NCI-H2029 (cell line): ENCODE measurements at regions not wholly inside any gene's neighbourhood (a gene's known extent, or its start where the extent isn't known, plus 50 kb on each side); places are given as distances from the start of the nearest gene placed in this dataset.
A peak's percentile ranks its signal among the peaks of the same experiment; 100 is the strongest.

Experiments used
- DNase-seq: peaks from one replicate; lab custom pipeline; 2025; lab: John Stamatoyannopoulos, UW

DNA sequence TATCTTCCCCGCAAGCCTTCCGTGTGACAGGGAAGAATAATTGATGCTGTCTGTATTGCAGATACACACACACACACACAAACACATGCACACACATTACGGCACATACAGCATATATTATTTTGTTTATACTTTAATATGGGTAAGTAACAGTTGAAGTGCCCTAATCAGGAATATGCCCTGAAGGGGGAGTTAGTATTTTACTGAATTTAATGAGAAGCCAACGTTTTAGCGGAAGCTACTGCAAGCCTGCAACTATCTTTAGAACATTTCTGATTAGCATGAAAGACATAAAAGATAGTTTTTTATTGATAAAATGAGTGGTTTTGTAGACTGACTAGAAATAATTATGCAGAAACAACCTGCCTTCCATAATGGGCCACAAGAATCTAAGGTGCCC, 296.6 kb upstream of the SLCO3A1 start:
- DNase-seq: no peak

DNA sequence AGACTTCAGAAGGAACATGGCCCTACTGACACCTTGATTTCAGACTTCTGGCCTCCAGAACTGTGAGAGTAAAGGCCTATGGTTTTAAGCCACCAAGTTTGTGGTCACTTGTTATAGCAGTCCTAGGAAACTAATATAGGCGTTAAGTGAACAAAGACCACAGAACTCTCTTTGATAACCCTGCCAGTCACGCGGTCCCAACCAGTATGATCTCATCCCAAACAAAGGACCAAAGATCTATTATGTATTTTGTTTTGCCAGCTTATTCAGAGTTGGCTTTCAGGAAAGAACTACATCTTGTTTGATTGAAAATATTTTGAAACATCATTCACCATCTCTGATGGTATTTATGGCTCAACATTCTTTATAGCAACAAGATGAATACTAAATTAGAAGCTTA, 294.4 kb upstream of the SLCO3A1 start:
- no peak for DNase-seq

GRCh38 chr15:91561371-91562100, 292.0 kb upstream of the SLCO3A1 start:
- DNase-seq: no peak

DNA sequence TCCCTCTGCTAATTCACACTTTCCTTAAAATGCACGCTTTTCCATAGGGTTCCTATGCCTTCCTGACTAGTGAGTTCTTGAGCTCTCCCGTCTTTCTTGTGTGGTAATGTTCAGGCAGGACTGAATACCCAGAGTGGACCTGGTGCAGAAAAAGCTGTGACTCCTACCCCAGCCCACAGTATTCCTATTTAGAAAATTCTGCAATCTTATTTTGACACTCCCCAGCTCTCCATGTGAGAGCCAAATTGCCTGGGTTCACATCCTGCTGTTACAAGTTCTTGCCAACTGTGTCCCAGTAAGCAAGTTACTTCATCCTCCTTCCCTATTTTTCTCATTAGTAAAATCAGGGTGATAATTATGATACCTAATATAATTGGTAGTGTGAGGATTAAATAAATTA, 290.8 kb upstream of the SLCO3A1 start:
- no peak for DNase-seq

DNA sequence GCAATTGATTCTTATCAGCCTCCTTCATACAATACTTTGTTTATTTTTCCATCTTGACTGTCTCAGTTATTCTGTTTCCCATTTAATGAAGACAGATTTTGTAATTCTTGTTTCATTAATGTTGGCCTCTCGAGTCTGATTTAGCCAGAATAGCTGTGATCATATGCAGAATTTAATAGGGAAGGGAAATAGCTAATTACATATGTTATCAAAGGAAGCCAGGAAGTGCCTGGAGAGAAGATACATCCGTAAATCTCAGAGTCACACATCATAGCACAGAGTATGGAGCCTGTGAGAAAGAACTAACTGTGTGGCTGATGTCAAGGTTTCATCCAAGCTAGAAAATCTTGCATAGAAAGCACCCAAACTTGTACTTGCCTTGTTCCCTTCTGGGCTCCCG, 288.9 kb upstream of the SLCO3A1 start:
- no peak for DNase-seq

DNA sequence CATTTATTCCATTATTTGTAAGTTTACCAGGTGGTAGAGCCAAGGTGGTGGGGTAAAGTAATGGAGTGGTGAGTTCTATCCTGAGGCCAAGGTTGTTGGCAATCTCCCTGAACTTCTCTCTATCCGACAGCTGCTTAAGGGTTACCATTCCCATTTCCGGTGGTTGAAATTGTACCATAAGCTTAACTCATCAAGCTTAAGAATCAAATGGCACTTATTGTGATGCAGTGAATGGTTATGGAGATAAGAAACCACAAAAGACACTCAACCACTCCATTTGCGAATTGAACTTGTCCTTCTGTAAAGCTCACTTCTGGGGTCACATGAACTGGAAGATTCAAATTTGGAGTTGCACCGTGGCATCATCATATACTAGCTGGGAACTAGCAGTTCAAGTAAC, 287.4 kb upstream of the SLCO3A1 start:
- DNase-seq: no peak

DNA sequence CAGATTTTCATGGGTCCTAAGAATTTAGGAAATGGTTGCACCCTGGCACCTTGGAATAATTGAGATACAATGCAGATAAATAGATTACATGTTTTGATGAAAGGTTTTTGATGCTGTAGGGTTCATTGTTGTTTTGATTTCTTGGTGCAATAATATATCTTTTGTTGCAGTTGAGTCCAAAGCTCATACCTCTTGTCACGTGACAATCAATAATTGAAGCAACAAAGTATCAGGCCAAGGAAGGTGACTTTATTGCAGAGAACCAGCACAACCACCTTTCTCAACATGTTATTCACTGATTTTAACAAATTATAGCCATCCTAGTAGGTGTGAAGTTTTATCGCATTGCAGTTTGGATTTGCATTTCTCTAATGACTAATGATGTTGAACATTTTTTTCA, 285.5 kb upstream of the SLCO3A1 start:
- DNase-seq: no peak

DNA sequence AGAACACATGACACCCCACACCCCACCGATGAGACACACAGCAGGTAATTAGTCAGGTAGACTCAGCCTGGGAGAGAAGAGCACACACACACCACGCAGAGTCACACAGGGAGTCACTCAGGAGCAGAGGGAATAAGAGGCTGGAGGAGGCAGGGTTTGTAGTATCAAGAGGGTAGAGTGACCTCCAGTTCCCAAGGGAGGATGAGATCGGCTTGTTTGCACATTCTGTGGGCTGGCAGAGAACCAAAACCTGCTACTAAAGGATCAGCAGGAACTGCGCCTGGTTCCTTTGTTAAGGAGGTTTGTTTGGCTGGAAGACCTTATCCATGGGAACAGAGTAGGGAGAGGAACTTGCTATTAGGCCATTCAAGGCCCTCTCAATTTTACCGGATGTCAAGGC, 281.4 kb upstream of the SLCO3A1 start:
- DNase-seq: peak; percentile 97

DNA sequence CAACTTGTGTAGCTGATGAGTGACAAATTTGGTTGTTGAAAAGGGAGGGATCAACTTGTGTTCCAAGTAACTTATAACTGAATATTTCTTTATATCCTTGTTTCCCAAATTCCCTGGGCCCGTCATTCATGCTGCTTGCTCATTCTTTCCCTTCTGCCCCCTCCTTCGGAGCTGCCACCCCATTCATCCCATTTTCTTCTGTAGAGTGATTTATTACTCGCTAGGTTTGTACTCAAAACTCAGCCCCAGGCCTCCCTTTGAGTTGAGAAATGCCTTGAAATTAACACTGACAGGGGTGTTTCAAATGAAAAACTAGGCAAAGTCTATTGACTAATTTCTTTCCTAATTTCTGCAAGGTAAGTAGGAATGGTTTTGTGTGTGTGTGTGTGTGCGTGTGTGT, 277.4 kb upstream of the SLCO3A1 start:
- no peak for DNase-seq

GRCh38 chr15:91578511-91578910, 275.0 kb upstream of the SLCO3A1 start:
- no peak for DNase-seq

DNA sequence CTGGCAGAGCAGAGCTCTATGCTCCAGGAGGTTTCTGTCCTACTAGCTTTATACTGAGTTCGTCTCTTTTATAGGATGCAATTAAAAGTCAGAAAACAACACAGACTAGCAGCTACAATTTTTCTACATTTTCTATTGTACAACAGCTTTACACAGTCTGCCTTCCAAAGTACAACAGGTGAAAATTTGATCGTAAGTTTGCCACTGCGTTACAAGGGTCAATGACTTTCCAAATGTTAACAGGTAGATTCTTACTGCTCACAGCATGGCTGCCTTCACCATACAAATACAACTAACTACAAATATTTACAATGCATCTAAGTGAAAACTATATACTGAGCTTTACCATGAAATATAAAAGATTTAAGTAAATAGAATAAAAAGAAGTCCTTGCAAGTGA, 268.6 kb upstream of the SLCO3A1 start:
- DNase-seq: no peak

- DNase-seq: no peak
These were observed 266.9 kb upstream of the SLCO3A1 start for GRCh38 chr15:91586560-91586959.

- DNase-seq: no peak
These were observed 264.1 kb upstream of the SLCO3A1 start for GRCh38 chr15:91589360-91589759.

- DNase-seq: no peak
These were observed 260.9 kb upstream of the SLCO3A1 start for GRCh38 chr15:91592567-91592966.

DNA sequence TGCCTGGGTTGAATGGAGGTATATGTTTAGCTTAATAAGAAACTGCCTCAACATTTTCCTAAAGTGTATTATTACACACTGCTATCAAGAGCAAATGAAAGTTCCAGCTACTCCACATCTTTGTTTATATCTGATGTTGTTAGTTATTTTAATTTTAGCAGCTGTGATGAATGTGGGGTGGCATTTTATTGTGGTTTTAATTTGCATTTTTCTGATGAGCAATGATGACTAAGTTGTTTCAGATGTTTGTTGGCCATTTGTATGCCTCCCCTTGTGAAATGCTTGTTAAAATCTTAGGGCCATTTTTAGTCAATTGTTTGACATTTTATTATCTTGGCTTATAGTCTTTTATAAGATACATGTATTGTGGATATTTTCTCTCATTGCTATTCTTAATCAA, 260.4 kb upstream of the SLCO3A1 start:
- no peak for DNase-seq

GRCh38 chr15:91593653-91594052, 259.9 kb upstream of the SLCO3A1 start:
- DNase-seq: no peak

GRCh38 chr15:91599261-91599660, 254.2 kb upstream of the SLCO3A1 start:
- no peak for DNase-seq

- DNase-seq: peak; percentile 18
These were observed 250.0 kb upstream of the SLCO3A1 start for GRCh38 chr15:91603384-91604080.

- DNase-seq: no peak
These were observed 249.4 kb upstream of the SLCO3A1 start for GRCh38 chr15:91604122-91604521.

DNA sequence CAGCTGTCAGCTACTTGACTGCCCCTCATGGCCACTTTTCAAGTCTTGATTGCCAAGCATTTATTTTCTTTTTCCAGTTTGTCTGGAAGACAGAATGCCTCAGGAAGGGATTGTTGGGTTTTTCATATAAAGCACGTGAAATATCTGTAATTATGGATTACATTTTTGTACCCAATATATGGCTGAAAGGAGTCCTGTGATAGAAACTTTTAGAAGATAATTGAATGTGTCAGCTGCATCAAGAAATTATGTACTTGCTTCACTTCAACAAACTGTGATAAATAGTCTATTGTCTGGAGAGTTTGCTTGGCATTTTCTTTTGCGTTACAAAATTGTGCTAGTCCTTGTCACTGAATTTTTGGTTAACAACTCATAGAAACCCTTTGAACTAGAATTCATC, 247.9 kb upstream of the SLCO3A1 start:
- DNase-seq: no peak

DNA sequence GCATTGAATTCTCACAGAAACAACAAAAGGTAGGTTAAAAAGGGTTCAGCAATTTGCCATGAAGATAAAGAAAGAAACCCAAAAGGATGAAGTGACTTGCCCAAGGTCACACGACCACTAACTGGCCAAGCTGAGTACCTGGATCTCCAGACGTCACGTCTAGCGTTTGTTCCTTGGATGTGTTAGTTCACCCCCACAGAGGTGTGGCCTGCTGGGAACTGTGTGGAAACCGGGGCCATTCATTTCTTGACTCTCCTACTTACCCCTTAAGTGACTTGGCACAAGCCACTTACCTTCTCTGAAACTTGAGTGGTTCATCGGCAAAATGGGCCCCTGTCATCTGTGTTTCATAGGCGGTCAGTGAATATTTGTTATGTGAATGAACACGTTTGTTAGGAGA, 244.3 kb upstream of the SLCO3A1 start:
- no peak for DNase-seq

DNA sequence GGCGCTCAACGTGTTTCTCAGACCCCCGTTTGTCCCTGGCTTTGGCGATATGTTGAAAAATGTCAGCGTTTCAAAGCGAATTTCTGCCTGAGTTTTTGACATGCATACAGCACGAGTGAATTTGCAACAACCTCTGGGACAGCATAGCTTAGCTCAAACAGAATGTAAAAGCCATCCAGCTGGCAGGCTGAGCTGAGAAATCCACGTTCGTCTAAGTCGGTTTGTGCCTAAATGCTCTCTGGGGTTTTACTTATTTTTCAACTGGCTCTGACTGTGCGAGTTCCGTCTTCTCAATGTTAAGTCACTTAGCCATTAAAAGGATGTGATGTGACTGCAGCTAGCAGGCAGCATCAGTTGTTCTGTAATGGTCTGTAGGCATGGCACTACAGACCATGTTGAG, 243.5 kb upstream of the SLCO3A1 start:
- no peak for DNase-seq

GRCh38 chr15:91611561-91612323, 241.8 kb upstream of the SLCO3A1 start:
- DNase-seq: no peak
